WTC11 (cell line): ENCODE measurements at regions not wholly inside any gene's neighbourhood (a gene's known extent, or its start where the extent isn't known, plus 50 kb on each side); places are given as distances from the start of the nearest gene placed in this dataset.
A peak's percentile ranks its signal among the peaks of the same experiment; 100 is the strongest.

Source experiments
- ATAC-seq: fragments of 200-7000 bp; cut with Tn5 transposase; 2 replicates; pipeline ENCODE4 v1.10.0; 2021; ENCODE audit warnings: mild to moderate bottlenecking, moderate library complexity
- CTCF ChIA-PET: fragments of 300-600 bp; sonication (Branson Sonifier 250); formaldehyde crosslinking; loops from one replicate; lab custom pipeline; 2021; ENCODE audit warnings: antibody characterized with exemption; lab: Charles Lee
- POLR2A ChIA-PET: fragments of 350-600 bp; sonication (Branson Sonifier 250); formaldehyde crosslinking; loops from one replicate; lab custom pipeline; 2021; ENCODE audit warnings: antibody characterized with exemption; lab: Charles Lee
- DNase-seq: peaks from one replicate; pipeline ENCODE4 v3.0.0; 2021; ENCODE audit warnings: low spot score
- H3K27ac Mint-ChIP-seq: 2 replicates; pipeline ENCODE4 v1.8.0; 2021; ENCODE audit warnings: mixed read lengths
- H3K27me3 Mint-ChIP-seq: 2 replicates; pipeline ENCODE4 v1.8.0; 2021; ENCODE audit warnings: low read depth, mild to moderate bottlenecking, moderate library complexity, mixed read lengths
- H3K36me3 Mint-ChIP-seq: 2 replicates; pipeline ENCODE4 v1.8.0; 2021; ENCODE audit warnings: mixed read lengths
- H3K4me1 Mint-ChIP-seq: 2 replicates; pipeline ENCODE4 v1.8.0; 2022; ENCODE audit warnings: mixed read lengths
- H3K4me3 Mint-ChIP-seq: 2 replicates; pipeline ENCODE4 v1.8.0; 2021; ENCODE audit warnings: mild to moderate bottlenecking, moderate library complexity, mixed read lengths
- H3K9me3 Mint-ChIP-seq: 2 replicates; pipeline ENCODE4 v1.8.0; 2021; ENCODE audit warnings: mixed read lengths
- EMX1 ChIP-seq: fragments of 250-450 bp; sonication (Bioruptor Pico); IDR thresholded peaks from 2 replicates; pipeline ENCODE4 v1.8.0; 2021; ENCODE audit warnings: mild to moderate bottlenecking
- FOXP1 ChIP-seq: sonication (generic); formaldehyde crosslinking; IDR thresholded peaks from 2 replicates; pipeline ENCODE4 v1.8.0; 2022; ENCODE audit warnings: missing genetic modification reagents, mild to moderate bottlenecking, moderate library complexity, borderline replicate concordance
- GABPB1 ChIP-seq: sonication (generic); formaldehyde crosslinking; IDR thresholded peaks from 2 replicates; pipeline ENCODE4 v1.8.1; 2023; ENCODE audit warnings: mild to moderate bottlenecking, missing genetic modification reagents
- HMGA2 ChIP-seq: fragments of 250-450 bp; sonication (Bioruptor Pico); IDR thresholded peaks from 2 replicates; pipeline ENCODE4 v1.4.0; 2021; ENCODE audit warnings: mild to moderate bottlenecking, moderate library complexity
- IRF2 ChIP-seq: sonication (generic); formaldehyde crosslinking; IDR thresholded peaks from 2 replicates; pipeline ENCODE4 v1.8.0; 2022; ENCODE audit warnings: low read depth, missing genetic modification reagents, borderline replicate concordance
- NFATC4 ChIP-seq: fragments of 250-450 bp; sonication (Bioruptor Pico); IDR thresholded peaks from 2 replicates; pipeline ENCODE4 v1.9.0; 2021; ENCODE audit warnings: mild to moderate bottlenecking
- NFE2L1 ChIP-seq: sonication (generic); formaldehyde crosslinking; IDR thresholded peaks from 2 replicates; pipeline ENCODE4 v1.8.1; 2023; ENCODE audit warnings: missing genetic modification reagents
- SMAD4 ChIP-seq: sonication (generic); formaldehyde crosslinking; IDR thresholded peaks from 2 replicates; pipeline ENCODE4 v1.8.0; 2022; ENCODE audit warnings: mild to moderate bottlenecking, missing genetic modification reagents
- TP53 ChIP-seq: sonication (generic); formaldehyde crosslinking; IDR thresholded peaks from 2 replicates; pipeline ENCODE4 v1.8.1; 2023; ENCODE audit warnings: mild to moderate bottlenecking, missing genetic modification reagents
- ZNF138 ChIP-seq: sonication (generic); formaldehyde crosslinking; conservative IDR thresholded peaks from 2 replicates; pipeline ENCODE4 v1.8.1; 2022; ENCODE audit warnings: mild to moderate bottlenecking, moderate library complexity, missing genetic modification reagents
- ZNF416 ChIP-seq: fragments of 250-450 bp; sonication (Bioruptor Pico); IDR thresholded peaks from 2 replicates; pipeline ENCODE4 v1.9.0; 2021; ENCODE audit warnings: mild to moderate bottlenecking, inconsistent platforms
- ZNF671 ChIP-seq: fragments of 250-450 bp; sonication (Bioruptor Pico); IDR thresholded peaks from 2 replicates; pipeline ENCODE4 v1.8.0; 2021; ENCODE audit warnings: mild to moderate bottlenecking
- TF ChIP-seq, protein P1 (sequence below): fragments of 250-450 bp; sonication (Bioruptor Pico); IDR thresholded peaks from 2 replicates; pipeline ENCODE4 v1.9.0; 2021; ENCODE audit warnings: mild to moderate bottlenecking
- TF ChIP-seq, protein P2 (sequence below): fragments of 250-450 bp; sonication (Bioruptor Pico); IDR thresholded peaks from 2 replicates; pipeline ENCODE4 v1.9.0; 2021; ENCODE audit warnings: mild to moderate bottlenecking
- TF ChIP-seq, protein P3 (sequence below): fragments of 250-450 bp; sonication (Bioruptor Pico); IDR thresholded peaks from 2 replicates; pipeline ENCODE4 v1.9.0; 2021; ENCODE audit warnings: moderate library complexity, mild to moderate bottlenecking, inconsistent platforms, borderline replicate concordance
- TF ChIP-seq, protein P4 (sequence below): fragments of 250-450 bp; sonication (Bioruptor Pico); IDR thresholded peaks from 2 replicates; pipeline ENCODE4 v1.9.0; 2021; ENCODE audit warnings: mild to moderate bottlenecking, borderline replicate concordance
- TF ChIP-seq, protein P5 (sequence below): fragments of 250-450 bp; sonication (Bioruptor Pico); IDR thresholded peaks from 2 replicates; pipeline ENCODE4 v1.8.0; 2021; ENCODE audit warnings: mild to moderate bottlenecking
- TF ChIP-seq, protein P6 (sequence below): sonication (generic); formaldehyde crosslinking; IDR thresholded peaks from 2 replicates; pipeline ENCODE4 v1.8.0; 2023; ENCODE audit warnings: missing genetic modification reagents, mild to moderate bottlenecking, borderline replicate concordance
- TF ChIP-seq, protein P7 (sequence below): fragments of 250-450 bp; sonication (Bioruptor Pico); conservative IDR thresholded peaks from 2 replicates; pipeline ENCODE4 v1.9.0; 2021; ENCODE audit warnings: mild to moderate bottlenecking

DNA sequence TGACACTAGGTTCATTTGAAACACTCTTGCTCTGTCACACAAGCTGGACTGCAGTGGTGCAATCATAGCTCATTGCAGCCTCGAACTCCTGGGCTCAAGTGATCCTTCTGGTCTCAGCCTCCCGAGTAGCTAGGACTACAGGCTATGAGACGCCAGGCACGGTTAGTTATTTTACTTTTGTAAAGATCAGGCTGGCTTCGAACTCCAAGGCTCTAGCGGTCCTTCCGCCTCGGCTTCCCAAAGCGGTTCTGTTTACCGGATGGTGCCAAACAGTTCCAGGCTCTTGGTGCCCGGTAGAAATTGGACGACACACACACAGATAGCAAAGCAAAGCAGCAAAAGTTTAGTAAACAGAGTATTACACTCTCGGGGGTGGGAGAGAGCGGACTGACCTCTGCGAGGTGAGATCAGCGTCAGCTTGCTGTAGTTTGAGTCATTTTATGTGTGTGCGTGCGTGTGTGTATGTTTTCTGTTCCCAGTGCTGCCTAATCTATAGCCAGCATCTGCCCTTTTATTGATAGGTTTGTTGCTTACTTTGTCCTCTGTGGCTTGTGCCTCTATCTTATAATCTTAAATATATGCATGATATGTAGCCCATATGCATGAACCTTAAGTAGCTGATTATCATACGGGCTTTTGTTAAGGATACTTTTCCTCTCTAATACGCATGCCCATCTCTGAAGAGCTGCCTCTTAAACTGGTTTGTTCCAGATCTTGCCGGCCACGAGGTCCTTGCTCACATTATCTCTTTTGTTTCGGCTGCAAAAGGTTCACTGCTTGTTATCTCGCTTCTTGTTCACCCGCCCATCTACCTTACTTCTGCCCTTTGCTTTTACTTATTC is 75.2 kb downstream of the OR2B2 start:
- Mint-ChIP-seq H3K36me3 (no peaks in the 10 kb centered on the region), H3K27me3 (no peaks in the 10 kb centered on the region), H3K4me1 (peaks cover 30% of the 10 kb centered on the region), H3K27ac (no peak overlapping the region), H3K9me3 (no peaks in the 10 kb centered on the region), H3K4me3 (no peak overlapping the region)
- ATAC-seq (peak; percentile 6), DNase-seq (peak; percentile 44)
- CTCF ChIA-PET: interaction anchor here (2.6 kb wide), 1 partner anchor 58 kb away, joined by 8 read pairs; no protein-coding TSS in a partner anchor
- POLR2A ChIA-PET: interaction anchor here (0.6 to 11.2 kb wide), 28 partner anchors 8 to 1804 kb away, joined by 3 to 729 read pairs (median 14); partner anchors contain the start of gene ZSCAN31
- TF ChIP-seq, protein P1, sequence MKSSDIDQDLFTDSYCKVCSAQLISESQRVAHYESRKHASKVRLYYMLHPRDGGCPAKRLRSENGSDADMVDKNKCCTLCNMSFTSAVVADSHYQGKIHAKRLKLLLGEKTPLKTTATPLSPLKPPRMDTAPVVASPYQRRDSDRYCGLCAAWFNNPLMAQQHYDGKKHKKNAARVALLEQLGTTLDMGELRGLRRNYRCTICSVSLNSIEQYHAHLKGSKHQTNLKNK (CRISPR knock-in tag): no peak
- TF ChIP-seq IRF2 (CRISPR knock-in tag) (no peak), NFATC4 (CRISPR knock-in tag) (peak; percentile 91), EMX1 (CRISPR knock-in tag) (peak; percentile 97), SMAD4 (CRISPR knock-in tag) (0 out of 2 replicates have a peak, but pooled peaks have one; percentile 23), ZNF416 (CRISPR knock-in tag) (peak; percentile 57; the same call in 1 of the 2 replicates), ZNF671 (CRISPR knock-in tag) (peak; percentile 96), NFE2L1 (0 out of 2 replicates have a peak, but pooled peaks have one; percentile 4), HMGA2 (CRISPR knock-in tag) (no peak), ZNF138 (CRISPR knock-in tag) (no peak), GABPB1 (CRISPR knock-in tag) (peak; percentile 57; the same call in 1 of the 2 replicates), FOXP1 (CRISPR knock-in tag) (no peak), TP53 (CRISPR knock-in tag) (no peak)
- TF ChIP-seq, protein P2, sequence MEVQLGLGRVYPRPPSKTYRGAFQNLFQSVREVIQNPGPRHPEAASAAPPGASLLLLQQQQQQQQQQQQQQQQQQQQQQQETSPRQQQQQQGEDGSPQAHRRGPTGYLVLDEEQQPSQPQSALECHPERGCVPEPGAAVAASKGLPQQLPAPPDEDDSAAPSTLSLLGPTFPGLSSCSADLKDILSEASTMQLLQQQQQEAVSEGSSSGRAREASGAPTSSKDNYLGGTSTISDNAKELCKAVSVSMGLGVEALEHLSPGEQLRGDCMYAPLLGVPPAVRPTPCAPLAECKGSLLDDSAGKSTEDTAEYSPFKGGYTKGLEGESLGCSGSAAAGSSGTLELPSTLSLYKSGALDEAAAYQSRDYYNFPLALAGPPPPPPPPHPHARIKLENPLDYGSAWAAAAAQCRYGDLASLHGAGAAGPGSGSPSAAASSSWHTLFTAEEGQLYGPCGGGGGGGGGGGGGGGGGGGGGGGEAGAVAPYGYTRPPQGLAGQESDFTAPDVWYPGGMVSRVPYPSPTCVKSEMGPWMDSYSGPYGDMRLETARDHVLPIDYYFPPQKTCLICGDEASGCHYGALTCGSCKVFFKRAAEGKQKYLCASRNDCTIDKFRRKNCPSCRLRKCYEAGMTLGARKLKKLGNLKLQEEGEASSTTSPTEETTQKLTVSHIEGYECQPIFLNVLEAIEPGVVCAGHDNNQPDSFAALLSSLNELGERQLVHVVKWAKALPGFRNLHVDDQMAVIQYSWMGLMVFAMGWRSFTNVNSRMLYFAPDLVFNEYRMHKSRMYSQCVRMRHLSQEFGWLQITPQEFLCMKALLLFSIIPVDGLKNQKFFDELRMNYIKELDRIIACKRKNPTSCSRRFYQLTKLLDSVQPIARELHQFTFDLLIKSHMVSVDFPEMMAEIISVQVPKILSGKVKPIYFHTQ (CRISPR knock-in tag): peak; percentile 91; the same call in 1 of the 2 replicates
- TF ChIP-seq, protein P3, sequence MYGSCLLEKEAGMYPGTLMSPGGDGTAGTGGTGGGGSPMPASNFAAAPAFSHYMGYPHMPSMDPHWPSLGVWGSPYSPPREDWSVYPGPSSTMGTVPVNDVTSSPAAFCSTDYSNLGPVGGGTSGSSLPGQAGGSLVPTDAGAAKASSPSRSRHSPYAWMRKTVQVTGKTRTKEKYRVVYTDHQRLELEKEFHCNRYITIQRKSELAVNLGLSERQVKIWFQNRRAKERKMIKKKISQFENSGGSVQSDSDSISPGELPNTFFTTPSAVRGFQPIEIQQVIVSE (CRISPR knock-in tag): peak; percentile 23; the same call in 1 of the 2 replicates
- TF ChIP-seq, protein P4, sequence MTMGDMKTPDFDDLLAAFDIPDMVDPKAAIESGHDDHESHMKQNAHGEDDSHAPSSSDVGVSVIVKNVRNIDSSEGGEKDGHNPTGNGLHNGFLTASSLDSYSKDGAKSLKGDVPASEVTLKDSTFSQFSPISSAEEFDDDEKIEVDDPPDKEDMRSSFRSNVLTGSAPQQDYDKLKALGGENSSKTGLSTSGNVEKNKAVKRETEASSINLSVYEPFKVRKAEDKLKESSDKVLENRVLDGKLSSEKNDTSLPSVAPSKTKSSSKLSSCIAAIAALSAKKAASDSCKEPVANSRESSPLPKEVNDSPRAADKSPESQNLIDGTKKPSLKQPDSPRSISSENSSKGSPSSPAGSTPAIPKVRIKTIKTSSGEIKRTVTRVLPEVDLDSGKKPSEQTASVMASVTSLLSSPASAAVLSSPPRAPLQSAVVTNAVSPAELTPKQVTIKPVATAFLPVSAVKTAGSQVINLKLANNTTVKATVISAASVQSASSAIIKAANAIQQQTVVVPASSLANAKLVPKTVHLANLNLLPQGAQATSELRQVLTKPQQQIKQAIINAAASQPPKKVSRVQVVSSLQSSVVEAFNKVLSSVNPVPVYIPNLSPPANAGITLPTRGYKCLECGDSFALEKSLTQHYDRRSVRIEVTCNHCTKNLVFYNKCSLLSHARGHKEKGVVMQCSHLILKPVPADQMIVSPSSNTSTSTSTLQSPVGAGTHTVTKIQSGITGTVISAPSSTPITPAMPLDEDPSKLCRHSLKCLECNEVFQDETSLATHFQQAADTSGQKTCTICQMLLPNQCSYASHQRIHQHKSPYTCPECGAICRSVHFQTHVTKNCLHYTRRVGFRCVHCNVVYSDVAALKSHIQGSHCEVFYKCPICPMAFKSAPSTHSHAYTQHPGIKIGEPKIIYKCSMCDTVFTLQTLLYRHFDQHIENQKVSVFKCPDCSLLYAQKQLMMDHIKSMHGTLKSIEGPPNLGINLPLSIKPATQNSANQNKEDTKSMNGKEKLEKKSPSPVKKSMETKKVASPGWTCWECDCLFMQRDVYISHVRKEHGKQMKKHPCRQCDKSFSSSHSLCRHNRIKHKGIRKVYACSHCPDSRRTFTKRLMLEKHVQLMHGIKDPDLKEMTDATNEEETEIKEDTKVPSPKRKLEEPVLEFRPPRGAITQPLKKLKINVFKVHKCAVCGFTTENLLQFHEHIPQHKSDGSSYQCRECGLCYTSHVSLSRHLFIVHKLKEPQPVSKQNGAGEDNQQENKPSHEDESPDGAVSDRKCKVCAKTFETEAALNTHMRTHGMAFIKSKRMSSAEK (CRISPR knock-in tag): peak; percentile 85; the same call in 1 of the 2 replicates
- TF ChIP-seq, protein P5, sequence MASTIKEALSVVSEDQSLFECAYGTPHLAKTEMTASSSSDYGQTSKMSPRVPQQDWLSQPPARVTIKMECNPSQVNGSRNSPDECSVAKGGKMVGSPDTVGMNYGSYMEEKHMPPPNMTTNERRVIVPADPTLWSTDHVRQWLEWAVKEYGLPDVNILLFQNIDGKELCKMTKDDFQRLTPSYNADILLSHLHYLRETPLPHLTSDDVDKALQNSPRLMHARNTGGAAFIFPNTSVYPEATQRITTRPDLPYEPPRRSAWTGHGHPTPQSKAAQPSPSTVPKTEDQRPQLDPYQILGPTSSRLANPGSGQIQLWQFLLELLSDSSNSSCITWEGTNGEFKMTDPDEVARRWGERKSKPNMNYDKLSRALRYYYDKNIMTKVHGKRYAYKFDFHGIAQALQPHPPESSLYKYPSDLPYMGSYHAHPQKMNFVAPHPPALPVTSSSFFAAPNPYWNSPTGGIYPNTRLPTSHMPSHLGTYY (CRISPR knock-in tag): peak; percentile 70; the same call in 1 of the 2 replicates
- TF ChIP-seq, protein P6, sequence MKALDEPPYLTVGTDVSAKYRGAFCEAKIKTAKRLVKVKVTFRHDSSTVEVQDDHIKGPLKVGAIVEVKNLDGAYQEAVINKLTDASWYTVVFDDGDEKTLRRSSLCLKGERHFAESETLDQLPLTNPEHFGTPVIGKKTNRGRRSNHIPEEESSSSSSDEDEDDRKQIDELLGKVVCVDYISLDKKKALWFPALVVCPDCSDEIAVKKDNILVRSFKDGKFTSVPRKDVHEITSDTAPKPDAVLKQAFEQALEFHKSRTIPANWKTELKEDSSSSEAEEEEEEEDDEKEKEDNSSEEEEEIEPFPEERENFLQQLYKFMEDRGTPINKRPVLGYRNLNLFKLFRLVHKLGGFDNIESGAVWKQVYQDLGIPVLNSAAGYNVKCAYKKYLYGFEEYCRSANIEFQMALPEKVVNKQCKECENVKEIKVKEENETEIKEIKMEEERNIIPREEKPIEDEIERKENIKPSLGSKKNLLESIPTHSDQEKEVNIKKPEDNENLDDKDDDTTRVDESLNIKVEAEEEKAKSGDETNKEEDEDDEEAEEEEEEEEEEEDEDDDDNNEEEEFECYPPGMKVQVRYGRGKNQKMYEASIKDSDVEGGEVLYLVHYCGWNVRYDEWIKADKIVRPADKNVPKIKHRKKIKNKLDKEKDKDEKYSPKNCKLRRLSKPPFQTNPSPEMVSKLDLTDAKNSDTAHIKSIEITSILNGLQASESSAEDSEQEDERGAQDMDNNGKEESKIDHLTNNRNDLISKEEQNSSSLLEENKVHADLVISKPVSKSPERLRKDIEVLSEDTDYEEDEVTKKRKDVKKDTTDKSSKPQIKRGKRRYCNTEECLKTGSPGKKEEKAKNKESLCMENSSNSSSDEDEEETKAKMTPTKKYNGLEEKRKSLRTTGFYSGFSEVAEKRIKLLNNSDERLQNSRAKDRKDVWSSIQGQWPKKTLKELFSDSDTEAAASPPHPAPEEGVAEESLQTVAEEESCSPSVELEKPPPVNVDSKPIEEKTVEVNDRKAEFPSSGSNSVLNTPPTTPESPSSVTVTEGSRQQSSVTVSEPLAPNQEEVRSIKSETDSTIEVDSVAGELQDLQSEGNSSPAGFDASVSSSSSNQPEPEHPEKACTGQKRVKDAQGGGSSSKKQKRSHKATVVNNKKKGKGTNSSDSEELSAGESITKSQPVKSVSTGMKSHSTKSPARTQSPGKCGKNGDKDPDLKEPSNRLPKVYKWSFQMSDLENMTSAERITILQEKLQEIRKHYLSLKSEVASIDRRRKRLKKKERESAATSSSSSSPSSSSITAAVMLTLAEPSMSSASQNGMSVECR (CRISPR knock-in tag): no peak
- TF ChIP-seq, protein P7, sequence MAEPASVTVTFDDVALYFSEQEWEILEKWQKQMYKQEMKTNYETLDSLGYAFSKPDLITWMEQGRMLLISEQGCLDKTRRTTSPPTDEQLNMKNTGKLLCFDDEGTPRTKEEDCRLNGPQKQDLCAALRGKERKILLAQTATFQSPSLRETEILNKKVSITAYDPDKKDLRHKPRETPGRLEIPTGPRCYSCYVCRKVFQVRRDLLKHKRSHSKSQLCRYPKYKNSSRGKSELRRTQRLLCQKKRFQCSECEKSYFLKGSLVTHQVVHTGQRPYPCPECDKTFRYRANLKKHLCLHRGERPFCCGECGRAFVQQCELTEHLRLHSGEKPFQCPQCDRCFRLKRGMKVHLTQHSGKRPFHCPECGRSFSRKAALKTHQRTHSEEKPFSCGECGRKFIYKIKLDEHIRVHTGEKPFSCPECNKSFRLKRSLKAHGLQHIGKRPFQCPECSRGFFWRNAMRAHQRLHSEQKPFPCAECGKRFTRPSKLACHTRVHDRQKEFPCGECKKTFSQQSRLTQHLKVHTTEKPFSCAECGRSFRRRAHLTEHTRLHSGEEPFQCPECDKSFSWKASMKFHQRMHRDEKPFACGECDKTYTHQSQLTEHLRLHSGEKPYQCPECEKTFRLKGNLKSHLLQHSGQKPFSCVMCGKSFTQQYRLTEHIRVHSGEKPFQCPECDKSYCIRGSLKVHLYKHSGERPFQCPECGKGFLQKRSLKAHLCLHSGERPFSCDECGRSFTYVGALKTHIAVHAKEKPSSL: peak; percentile 92
